Left colon (tissue), 2 donors: ENCODE measurements at regions not wholly inside any gene's neighbourhood (a gene's known extent, or its start where the extent isn't known, plus 50 kb on each side); places are given as distances from the start of the nearest gene placed in this dataset.
A peak's percentile ranks its signal among the peaks of the same experiment; 100 is the strongest.

Experiments used
- ATAC-seq: fragments of 200-7000 bp; cut with Tn5 transposase; one replicate; pipeline ENCODE4 v1.9.1; 2020; ENCODE audit warnings: mild to moderate bottlenecking, moderate library complexity
- DNase-seq, 2 donors: peaks; one replicate each; pipeline ENCODE4 v3.0.0-alpha.2; 2020
- intact Hi-C, 2 donors: fragments of 100-400 bp; cut with DNase I in 1 of 2; cut with micrococcal nuclease in 1 of 2; formaldehyde crosslinking; loops; one replicate each; pipeline versions ENCODE4 v1.11.2 to v1.14.0; 2022; cut with DNase I, micrococcal nuclease
- donor health status: DM: no; HTN: no; CAD: no.
- donor health status: DM: yes; HTN: yes; CAD: no.

GRCh38 chr22:23392420-23393121 is 187.5 kb downstream of the IGLL1 start:
- ATAC-seq, result no peak
- intact Hi-C loops, result no loop called here
- no peak for DNase-seq

GRCh38 chr22:23391022-23391421 is 189.1 kb downstream of the IGLL1 start:
- DNase-seq (no peak), ATAC-seq (no peak)
- intact Hi-C loops, result no loop called here

GRCh38 chr22:23389271-23390071 is 190.6 kb downstream of the IGLL1 start:
- DNase-seq, result no peak
- intact Hi-C loops, result loop anchor here in 1 of 2 donors (10.0 kb wide), 1 partner anchor 75 kb away; no protein-coding TSS in a partner anchor

GRCh38 chr22:23388517-23388890 is 191.6 kb downstream of the IGLL1 start:
- intact Hi-C loops, result loop anchor here in 1 of 2 donors (10.0 kb wide), 1 partner anchor 74 kb away; no protein-coding TSS in a partner anchor
- no peak for DNase-seq
- ATAC-seq, result no peak

More at GRCh38 chr22:23389271-23390071, 190.6 kb downstream of the IGLL1 start:
- ATAC-seq, result no peak

GRCh38 chr22:23387827-23388516 is 192.1 kb downstream of the IGLL1 start:
- intact Hi-C loops, result loop anchor here in 1 of 2 donors (10.0 kb wide), 1 partner anchor 73 kb away; no protein-coding TSS in a partner anchor
- no peak for ATAC-seq

GRCh38 chr22:23386822-23387580 is 193.1 kb downstream of the IGLL1 start:
- ATAC-seq (no peak), DNase-seq (no peak)
- intact Hi-C loops, result loop anchor here in 1 of 2 donors (10.0 kb wide), 1 partner anchor 72 kb away; no protein-coding TSS in a partner anchor

More at GRCh38 chr22:23387827-23388516, 192.1 kb downstream of the IGLL1 start:
- no peak for DNase-seq

- intact Hi-C loops, result loop anchor here in 1 of 2 donors (10.0 kb wide), 1 partner anchor 71 kb away; no protein-coding TSS in a partner anchor
- DNase-seq (peak; percentile 59 to 90), ATAC-seq (peak; percentile 84)
Observed at GRCh38 chr22:23385678-23386631, 194.1 kb downstream of the IGLL1 start.

GRCh38 chr22:23384923-23385677 is 195.0 kb downstream of the IGLL1 start:
- ATAC-seq (peak; percentile 3), DNase-seq (no peak)
- intact Hi-C loops, result loop anchor here in 1 of 2 donors (10.0 kb wide), 1 partner anchor 70 kb away; no protein-coding TSS in a partner anchor

- DNase-seq (no peak), ATAC-seq (no peak)
- intact Hi-C loops, result loop anchor here in 1 of 2 donors (10.0 kb wide), 1 partner anchor 70 kb away; no protein-coding TSS in a partner anchor
Observed at GRCh38 chr22:23384431-23384830, 195.7 kb downstream of the IGLL1 start.

- intact Hi-C loops, result loop anchor here in 1 of 2 donors (10.0 kb wide), 1 partner anchor 69 kb away; no protein-coding TSS in a partner anchor
- no peak for DNase-seq
Observed at GRCh38 chr22:23383491-23384361, 196.4 kb downstream of the IGLL1 start.

GRCh38 chr22:23382428-23383218 is 197.5 kb downstream of the IGLL1 start:
- ATAC-seq, result no peak
- intact Hi-C loops, result loop anchor here in 1 of 2 donors (10.0 kb wide), 1 partner anchor 68 kb away; no protein-coding TSS in a partner anchor
- DNase-seq, result no peak

More at GRCh38 chr22:23383491-23384361, 196.4 kb downstream of the IGLL1 start:
- peak; percentile 31 for ATAC-seq

- intact Hi-C loops, result loop anchor here in 1 of 2 donors (10.0 kb wide), 1 partner anchor 67 kb away; no protein-coding TSS in a partner anchor
- ATAC-seq (no peak), DNase-seq (no peak)
Observed at GRCh38 chr22:23381661-23382427, 198.2 kb downstream of the IGLL1 start.

- intact Hi-C loops, result loop anchor here in 1 of 2 donors (10.0 kb wide), 1 partner anchor 66 kb away; no protein-coding TSS in a partner anchor
- ATAC-seq (no peak), DNase-seq (no peak)
Observed at GRCh38 chr22:23380911-23381310, 199.2 kb downstream of the IGLL1 start.

- intact Hi-C loops, result loop anchor here in 1 of 2 donors (10.0 kb wide), 1 partner anchor 65 kb away; no protein-coding TSS in a partner anchor
- DNase-seq (no peak), ATAC-seq (no peak)
Observed at GRCh38 chr22:23380230-23380573, 199.9 kb downstream of the IGLL1 start.
